Muscle of back (tissue), 3 donors: ENCODE measurements at regions not wholly inside any gene's neighbourhood (a gene's known extent, or its start where the extent isn't known, plus 50 kb on each side); places are given as distances from the start of the nearest gene placed in this dataset.
"Not testable (repeated sequence)": the region's sequence is repeated elsewhere in the genome, so short reads cannot be mapped to it uniquely, and the experiment has no call there.

Experiments
- DNase-seq, 3 donors: peaks; one replicate each; pipeline versions ENCODE4 v3.0.0 to v3.0.0-alpha.2; 2013

DNA sequence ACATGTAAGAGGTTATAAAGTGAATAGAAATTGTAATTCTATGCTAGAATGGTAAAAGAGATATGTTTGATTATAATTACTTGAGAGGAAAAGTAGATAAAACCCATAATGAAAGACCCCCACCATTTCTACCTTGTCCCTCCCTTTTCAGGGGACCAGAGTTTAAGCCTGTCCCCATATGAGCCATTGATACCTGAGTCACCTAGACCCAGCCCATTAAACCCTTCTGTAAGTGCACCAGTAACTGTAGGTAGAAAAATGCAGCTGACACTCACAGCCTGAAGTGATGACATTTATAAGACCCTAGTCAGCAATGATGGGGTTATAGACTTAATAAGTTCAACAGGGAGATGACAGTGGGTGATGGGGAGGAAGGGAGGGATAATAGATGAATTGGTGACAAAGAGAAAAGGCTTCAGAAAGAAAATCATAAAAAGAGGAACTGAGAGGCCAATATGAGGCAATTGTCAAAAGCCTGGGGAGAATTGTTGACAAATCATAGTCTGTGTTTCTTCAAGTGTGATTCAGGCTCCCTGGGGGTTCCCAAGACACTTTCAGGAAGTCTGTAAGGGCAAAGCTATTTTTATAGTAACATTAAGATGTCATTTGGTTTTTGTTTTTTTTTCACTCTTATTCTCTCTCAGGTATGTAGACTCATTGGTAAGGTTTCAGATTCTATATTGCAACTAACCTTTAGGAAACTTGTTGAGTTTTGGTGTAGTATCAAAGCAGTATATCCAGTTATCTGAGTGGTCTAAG, 544.2 kb downstream of the SATB2 start:
- no peak for DNase-seq

DNA sequence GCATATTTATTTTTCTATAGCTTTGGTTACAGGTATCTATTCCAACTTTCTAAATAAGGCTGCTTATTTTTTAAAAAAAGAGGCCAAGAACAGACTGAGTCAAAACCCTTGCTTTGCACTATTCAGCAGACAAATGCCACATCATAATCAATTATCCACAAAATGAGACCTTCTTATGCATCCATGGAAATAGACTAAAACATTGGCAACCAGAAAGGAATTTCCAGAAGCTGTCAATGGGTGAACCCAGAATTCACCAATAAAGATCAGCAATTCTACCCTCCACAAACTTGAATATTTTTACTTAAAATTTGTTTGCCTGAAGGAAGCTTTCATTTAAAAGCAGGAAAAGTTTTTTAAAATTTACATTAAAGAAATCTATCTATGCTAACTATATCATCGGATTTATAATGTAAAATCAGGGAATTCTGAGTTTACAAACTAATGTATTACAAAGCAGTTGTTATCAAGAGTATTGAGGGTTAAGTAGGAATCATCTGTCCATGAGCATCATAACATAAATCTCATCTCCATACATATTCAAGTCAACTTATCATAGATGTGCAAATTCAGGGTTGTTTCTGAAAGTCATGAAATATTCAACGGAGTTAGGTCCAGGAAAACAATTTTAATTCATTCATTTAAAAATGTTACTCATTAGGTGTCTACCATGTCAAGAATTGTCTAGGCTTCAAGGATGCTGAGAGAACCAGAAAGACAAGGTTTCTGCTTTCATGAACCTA, 548.0 kb downstream of the SATB2 start:
- DNase-seq: no peak

DNA sequence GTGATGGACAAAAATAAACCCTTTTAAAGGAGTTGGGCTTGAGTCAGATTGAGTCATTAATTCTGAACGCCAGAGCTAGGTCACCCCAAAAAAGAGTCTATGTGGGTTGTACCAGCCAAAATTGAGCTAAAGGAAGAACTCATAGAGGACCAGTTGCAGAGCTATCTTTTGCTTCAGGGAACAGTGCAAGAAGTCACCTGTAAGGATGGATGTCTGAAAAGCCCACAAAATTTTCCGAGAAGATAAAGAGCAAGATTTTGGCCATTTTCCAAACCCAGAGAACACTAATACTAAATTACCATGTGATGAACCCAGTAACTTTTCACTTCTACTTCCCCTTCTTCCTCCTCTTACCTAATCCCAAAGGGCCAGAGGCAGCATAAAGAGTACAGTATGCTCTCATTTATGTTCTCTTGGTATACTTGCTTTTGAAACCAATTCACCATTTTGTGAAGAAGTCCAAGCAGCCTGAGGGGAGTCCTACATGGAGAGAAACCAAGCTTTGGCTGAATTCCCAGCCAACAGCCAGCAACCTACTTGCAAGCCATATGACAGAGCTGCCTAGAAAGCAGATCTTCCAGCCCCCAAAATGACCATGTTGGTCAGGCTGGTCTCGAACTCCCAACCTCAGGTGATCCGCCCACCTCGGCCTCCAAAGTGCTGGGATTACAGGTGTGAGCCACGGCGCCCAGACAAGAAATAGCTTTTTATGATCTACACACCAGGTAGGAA, 551.7 kb downstream of the SATB2 start:
- DNase-seq: no peak

DNA sequence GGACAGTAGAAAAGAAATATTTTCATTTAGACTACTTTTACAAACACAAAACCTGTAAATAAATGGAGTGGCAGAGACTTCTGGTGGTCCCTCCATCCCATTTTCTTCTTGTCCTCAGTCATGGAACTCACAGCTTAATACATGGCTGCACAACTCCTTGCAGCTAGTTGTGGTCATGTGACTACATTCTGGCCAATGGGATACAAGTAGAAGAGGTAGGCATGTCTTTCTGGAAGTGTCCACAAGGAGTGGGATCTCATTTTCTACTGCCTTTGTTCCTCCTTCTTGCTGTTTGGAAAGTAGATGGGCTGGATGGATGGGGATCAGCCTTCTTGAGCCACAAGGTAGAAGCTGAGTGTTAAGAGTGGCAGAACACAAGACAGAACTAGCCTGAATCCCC, 555.8 kb downstream of the SATB2 start:
- no peak for DNase-seq

DNA sequence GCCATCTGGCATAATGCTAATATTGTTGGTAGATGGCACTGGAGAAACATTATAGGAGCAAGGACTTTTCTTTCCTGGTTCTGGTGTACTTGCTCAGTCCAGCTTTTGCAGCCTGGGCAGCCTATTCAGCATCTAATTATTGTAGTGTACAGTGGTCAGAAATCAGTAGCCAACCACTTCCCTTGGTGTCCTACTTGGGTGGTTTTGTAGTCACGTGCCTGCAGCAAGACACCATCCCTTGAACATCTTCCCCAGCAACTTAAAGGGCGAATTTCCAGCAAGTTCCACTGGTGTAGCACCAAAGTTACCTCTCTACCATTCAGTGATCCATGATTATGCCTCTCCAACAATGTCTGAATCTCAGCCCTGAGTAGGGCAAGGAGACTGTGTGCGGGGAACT, 557.6 kb downstream of the SATB2 start:
- no peak for DNase-seq

DNA sequence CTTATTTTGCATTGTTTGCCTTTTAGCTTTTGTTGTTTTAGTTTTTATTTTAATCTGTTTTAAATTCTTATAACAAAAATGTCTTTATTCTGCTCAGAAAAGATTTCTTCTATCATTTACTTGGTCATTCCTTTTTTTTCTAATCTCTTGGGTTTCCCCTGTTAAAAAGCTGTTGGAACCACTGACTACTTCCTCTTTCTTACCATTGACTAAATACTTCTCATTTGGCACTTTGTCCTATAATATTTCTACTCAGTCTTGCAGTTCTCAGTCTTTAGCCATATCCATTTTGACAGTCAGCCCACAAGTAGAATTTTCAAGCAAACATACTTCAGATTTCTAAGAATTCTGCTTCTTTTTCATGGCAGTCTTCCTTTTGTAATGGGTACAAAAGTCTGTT, 567.2 kb downstream of the SATB2 start:
- DNase-seq: no peak

DNA sequence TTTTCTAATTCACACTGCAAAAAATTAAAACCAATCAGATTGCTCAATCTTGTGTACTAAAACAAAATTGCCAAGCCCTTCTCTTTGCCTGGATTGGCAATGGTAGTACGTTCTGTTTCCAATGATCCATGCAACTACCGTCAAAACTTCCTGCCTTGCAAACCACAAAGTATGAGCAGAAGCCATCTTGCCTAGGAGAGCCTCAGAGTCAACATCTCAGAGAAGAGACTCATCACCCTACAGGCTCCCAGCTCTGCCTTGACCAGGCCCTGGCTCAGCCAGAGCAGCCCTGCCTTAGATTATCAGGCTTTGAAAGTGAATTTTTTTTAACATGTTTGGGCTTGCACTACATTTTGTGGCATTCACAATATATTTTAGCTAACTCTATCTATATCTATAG, 574.1 kb downstream of the SATB2 start:
- DNase-seq: no peak

DNA sequence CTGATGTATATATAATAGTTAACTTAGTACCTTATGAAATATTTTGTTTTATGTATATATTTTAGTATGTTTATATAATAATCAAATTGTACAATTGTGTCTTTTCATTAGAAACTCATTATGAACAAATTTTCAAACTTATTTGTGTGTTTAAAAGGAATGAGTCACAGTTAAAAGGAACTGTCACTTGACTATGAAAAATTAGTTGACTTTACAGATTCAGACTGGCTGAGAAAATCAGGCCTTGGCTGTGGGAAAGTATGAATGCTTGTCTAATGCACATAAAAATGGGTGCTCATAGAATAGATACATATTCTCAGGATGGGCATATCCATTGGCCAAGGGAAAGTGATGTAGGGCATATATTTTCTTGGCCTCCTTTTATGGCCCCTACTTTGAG, 576.8 kb downstream of the SATB2 start:
- no peak for DNase-seq

DNA sequence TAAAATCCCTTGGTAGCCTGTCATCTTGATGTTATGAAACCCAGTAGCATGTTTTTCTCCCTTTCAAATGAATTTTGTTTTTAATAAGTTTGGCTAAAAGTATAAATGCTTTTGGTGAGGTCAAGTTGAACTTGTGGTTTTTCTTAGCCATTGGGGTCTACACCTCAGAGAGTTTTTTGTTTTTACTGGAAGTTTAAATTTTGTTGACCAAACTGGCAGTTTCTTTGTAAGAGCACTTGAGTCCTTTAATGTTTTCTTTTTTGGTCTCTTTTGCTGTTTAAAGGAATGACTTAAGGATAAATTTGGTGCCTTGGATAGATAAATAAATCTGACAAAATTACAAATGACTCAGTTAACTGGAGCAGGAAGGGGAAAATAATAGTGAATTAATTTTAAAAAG, 577.3 kb downstream of the SATB2 start:
- DNase-seq: no peak

DNA sequence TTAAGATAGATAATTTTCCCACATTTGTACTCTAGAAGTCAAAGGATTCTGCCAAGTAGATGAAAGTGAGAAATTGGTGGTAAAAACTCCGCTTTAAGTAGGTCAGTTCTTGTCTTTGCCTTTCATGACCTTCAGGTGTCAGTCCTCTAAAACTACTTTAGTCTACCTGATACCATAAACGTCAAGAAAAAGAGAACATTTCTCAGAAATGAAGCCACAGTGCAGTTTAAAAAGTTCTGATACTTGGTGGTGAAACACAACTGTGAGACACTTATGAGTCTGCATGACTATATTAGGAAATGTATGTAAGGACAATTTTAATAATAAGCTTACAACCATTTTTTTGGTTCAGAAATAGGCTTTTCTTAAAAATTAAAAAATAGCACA, 583.3 kb downstream of the SATB2 start:
- no peak for DNase-seq

DNA sequence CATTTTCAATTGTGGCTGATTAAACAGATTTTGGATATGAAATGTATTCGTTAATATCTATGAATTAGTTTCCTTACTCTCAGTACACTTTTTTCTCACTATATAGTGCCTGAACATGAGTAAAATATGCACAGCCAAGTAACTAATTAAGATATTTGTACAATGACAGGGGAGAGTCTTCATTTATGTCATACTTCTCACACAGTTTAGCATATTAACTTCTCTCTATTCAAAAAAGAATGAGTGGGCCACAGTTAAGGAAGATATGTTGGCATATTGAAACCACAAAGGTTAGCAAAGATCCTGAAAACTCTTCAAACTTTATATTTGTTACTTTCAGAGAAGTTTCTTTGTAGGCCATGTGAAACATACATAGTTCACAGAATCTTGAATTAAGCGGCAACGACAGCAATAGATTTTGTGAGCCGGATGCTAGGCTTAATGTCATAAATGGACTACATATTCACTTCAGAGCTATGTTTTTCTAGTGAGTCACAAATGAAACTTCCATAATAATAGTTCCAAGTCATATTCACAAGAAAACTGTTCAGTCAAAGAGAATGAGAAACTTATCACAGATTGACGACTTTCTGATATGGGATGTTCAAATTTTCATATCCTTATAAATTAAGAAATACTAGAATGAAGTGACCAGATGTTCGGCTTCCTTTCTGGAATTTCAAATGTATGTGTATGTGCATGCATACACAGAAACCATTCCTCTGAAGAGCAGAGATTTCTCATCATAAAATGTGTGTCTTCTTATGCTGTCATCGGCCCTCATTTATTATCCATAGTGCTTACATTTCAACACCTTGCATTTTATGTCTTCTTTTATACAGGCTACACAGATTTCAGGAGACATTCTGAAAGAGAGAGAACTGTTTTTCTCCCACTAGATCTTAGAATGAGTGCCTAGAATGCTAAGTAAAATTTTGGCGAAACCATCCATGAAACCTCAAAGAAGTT, 584.0 kb downstream of the SATB2 start:
- peak in 1 of 3 donors; percentile 59 for DNase-seq

DNA sequence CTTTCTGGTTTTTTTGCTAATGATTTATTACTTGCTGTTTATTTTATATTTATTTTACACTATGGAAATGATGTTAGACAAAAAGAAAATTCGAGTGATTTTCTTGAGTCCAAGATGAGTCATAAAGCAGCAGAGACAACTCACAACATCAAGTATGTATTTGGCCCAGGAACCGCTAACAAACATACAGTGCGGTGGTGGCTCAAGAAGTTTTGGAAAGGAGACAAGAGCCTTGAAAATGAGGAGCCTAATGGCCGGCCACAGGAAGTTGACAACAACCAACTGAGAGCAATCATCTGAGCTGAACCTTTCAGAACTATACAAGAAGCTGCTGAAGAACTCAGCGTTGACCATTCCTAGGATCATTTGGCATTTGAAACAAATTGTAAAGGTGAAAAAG, 594.1 kb downstream of the SATB2 start:
- DNase-seq: no peak

DNA sequence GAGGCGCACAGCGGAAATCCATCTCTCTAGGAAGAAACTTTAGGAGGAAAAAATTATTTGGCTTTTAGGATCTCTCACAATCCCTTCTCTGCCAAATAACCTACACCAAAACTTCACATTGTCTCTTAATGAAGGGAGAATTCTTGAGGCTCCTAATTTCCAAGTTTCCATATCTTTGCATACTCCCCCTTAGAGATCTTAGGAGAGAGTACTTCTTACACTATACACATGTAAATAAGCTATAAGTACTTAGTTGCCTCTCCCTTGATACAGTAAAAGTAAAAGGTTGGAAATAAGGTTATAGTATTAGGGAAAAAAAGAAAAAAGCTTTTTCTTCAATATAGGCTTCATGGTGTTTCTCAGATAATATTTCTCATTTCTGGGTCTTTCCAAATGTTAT, 596.7 kb downstream of the SATB2 start:
- DNase-seq: no peak

DNA sequence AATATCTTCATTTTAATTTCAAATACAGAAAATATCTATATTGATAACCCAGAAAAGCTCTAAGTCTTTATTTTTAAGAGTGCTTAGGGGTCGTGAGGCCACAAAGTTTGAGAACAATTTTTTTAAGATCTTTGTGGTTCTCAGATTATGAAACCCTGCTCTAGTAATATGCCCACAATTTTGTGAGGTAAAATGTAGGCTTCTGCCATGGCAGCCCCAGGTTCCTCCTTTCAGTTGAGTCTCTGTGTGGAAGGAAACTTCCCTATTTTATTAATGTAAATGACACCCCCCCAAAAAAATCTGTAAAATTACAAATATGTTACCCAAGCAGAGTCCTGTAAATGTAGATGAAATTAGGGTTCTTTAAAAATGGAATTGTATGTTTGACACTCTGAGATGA, 600.5 kb downstream of the SATB2 start:
- DNase-seq: no peak

DNA sequence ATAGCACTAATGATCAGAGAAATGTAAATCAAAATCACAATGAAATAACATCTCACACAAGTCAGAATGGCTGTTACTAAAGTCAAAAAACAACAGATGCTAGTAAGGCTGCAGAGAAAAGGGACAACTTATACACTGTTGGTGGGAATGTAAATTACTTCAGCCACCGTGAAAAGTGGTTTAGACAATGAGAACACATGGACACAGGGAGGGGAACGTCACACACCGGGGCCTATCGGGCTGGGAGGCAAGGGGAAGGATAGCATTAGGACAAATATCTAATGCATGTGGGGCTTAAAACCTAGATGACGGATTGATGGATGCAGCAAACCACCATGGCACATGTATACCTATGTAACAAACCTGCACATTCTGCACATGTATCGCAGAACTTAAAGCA, 602.0 kb downstream of the SATB2 start:
- not testable (repeated sequence) for DNase-seq

DNA sequence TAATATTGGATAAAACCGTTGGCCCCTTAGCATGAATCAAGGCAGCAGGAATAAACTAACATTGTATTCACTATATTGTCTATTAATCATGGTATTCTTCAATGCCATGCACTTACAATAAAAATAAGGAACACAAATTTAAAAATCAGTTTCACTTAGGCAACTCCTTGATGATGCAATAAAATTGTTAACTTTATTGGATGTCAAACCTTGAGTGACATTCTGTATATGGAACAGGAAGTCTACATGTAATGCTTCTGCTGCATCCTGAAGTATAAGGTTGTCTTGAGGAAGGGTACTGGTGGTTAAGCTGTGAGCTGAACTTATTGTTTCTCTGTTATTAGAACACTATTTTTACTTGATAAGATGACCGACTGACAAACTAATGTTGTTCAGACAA, 605.5 kb downstream of the SATB2 start:
- DNase-seq: no peak

DNA sequence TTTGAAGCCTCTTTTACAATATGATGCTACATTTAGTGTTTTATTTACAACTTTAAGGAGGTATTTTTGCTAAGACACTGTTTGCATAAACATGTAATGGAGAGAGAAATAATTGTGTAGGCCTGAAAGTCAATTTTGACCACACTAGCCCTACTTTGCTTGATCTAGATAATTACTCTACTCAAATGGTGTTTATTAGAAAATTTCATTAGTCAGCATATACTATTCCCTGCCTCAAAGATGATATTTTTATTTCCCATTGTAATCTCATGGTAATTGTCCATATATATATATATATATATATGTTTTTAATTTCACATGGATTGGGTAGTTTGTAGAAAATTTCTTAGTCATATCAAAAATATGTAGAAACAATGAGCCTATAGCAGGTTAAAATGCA, 632.2 kb downstream of the SATB2 start:
- DNase-seq: no peak

DNA sequence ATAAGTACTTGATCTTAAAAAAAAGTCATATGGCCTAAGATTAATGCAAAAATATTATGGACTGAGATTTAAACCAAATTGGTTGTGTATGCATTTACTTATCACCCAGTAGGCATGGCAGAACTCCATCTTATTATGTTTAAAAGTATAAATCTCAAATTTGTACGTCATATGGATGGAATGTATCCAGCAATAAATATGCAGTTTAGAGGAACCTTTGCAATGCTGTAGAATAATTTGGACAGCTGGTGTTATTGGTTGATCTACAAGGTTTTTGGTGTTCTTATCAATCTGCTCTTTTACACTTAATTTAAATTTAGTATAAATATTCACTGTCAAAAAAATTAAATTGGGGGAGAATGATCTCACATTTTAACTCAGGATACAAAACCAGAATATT, 640.2 kb downstream of the SATB2 start:
- no peak for DNase-seq

DNA sequence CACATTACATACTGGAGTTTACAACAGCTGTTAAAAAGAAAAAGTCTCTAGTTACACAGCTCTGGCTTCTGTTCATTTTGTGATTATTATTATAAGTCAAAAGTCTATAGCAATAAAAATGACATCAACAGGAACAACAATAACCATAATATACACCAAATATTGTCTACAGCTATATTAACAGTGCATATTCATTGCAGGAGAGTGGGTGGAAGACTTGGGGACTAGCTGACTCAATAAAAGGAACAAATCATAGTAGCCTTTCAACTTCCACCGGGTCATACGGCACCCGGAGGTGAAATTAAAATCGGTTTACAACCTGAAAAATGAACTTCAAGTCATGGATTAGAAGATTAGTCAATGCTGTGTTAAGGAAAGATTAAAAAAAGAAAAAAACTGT, 642.1 kb downstream of the SATB2 start:
- no peak for DNase-seq

DNA sequence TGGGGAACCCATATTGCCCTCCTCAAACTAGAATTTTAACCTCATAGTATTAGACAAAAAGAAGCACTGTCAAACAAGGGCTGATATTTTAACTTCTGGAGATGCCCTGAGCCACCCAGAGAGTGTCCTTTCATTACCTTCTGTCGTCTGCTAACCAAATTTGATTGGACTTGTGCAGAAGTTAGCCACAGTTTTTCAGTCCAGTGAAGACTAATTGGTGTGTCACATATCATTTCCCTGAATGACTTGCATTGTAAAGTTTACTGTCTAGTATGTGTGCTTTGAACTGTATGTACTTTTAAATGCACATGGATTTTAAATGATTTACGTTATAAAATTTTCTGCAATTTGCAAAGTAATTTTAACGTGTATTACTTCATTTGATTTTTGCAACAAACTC, 646.5 kb downstream of the SATB2 start:
- DNase-seq: no peak

DNA sequence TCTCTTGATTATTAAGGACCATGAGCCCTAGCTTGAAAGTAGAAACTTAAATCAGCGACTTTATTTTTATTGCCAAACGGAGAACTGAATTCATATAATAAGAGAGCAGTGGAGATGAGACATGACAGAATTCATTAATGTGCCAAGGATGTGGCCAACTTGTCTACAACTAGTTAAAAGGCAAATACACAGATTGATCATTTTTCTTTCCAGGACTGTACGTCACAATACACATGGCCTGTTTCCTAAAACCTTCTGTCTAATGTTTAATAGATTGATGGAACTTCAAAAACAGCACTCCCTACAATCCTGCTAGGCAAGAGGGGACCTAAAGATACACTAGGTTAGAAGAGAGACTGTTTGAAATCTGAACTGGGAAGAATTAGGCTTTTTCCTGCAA, 647.8 kb downstream of the SATB2 start:
- DNase-seq: no peak

DNA sequence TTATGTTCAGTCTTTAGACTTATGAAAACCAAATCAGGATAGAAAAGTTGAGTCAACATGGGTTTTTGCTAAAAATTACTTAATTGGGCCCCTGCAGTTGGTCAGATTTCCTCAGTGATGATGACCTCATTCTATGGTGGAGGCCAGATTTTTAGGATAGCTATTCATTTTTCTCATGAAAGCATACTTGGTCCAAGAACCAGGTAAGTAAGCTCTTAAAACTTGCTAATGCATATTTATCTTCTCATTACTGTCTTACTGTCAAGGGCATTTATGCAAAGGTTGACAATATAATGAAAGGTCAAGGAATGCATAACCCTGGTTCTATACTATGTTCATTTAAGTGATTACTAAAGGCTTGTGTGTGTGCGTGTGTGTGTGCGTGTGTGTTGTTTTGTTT, 650.6 kb downstream of the SATB2 start:
- peak in 1 of 3 donors; percentile 22 for DNase-seq
